ENCODE measurements at regions not wholly inside any gene's neighbourhood (a gene's known extent, or its start where the extent isn't known, plus 50 kb on each side); places are given as distances from the start of the nearest gene placed in this dataset.

GRCh38 chr13:66128201-66128600 is 1101.9 kb downstream of the PCDH9 start:
- TF ChIP-seq CTCF (conservative IDR thresholded peaks at IDR 0.05) (no peak), ZFX (IDR thresholded peaks at IDR 0.05) (no peak)

Data from C4-2B (cell line).